WTC11 (cell line): ENCODE measurements at regions not wholly inside any gene's neighbourhood (a gene's known extent, or its start where the extent isn't known, plus 50 kb on each side); places are given as distances from the start of the nearest gene placed in this dataset.

ENCODE experiments used
- ATAC-seq: fragments of 200-7000 bp; cut with Tn5 transposase; 2 replicates; pipeline ENCODE4 v1.10.0; 2021; ENCODE audit warnings: mild to moderate bottlenecking, moderate library complexity
- CTCF ChIA-PET: fragments of 300-600 bp; sonication (Branson Sonifier 250); formaldehyde crosslinking; loops from one replicate; lab custom pipeline; 2021; ENCODE audit warnings: antibody characterized with exemption; lab: Charles Lee
- POLR2A ChIA-PET: fragments of 350-600 bp; sonication (Branson Sonifier 250); formaldehyde crosslinking; loops from one replicate; lab custom pipeline; 2021; ENCODE audit warnings: antibody characterized with exemption; lab: Charles Lee
- DNase-seq: peaks from one replicate; pipeline ENCODE4 v3.0.0; 2021; ENCODE audit warnings: low spot score
- H3K27ac Mint-ChIP-seq: 2 replicates; pipeline ENCODE4 v1.8.0; 2021; ENCODE audit warnings: mixed read lengths
- H3K27me3 Mint-ChIP-seq: 2 replicates; pipeline ENCODE4 v1.8.0; 2021; ENCODE audit warnings: low read depth, mild to moderate bottlenecking, moderate library complexity, mixed read lengths
- H3K36me3 Mint-ChIP-seq: 2 replicates; pipeline ENCODE4 v1.8.0; 2021; ENCODE audit warnings: mixed read lengths
- H3K4me1 Mint-ChIP-seq: 2 replicates; pipeline ENCODE4 v1.8.0; 2022; ENCODE audit warnings: mixed read lengths
- H3K4me3 Mint-ChIP-seq: 2 replicates; pipeline ENCODE4 v1.8.0; 2021; ENCODE audit warnings: mild to moderate bottlenecking, moderate library complexity, mixed read lengths
- H3K9me3 Mint-ChIP-seq: 2 replicates; pipeline ENCODE4 v1.8.0; 2021; ENCODE audit warnings: mixed read lengths
- CBFB ChIP-seq: sonication (generic); formaldehyde crosslinking; IDR thresholded peaks from 2 replicates; pipeline ENCODE4 v1.8.1; 2022; ENCODE audit warnings: mild to moderate bottlenecking, low read depth, missing genetic modification reagents
- CREB1 ChIP-seq: sonication (generic); formaldehyde crosslinking; IDR thresholded peaks from 2 replicates; pipeline ENCODE4 v1.8.0; 2023; ENCODE audit warnings: mild to moderate bottlenecking, missing genetic modification reagents
- ELF4 ChIP-seq: sonication (generic); formaldehyde crosslinking; IDR thresholded peaks from 2 replicates; pipeline ENCODE4 v1.8.1; 2022; ENCODE audit warnings: low read depth, mild to moderate bottlenecking, moderate library complexity, missing genetic modification reagents
- EMX1 ChIP-seq: fragments of 250-450 bp; sonication (Bioruptor Pico); IDR thresholded peaks from 2 replicates; pipeline ENCODE4 v1.8.0; 2021; ENCODE audit warnings: mild to moderate bottlenecking
- FOXJ3 ChIP-seq: sonication (generic); formaldehyde crosslinking; IDR thresholded peaks from 2 replicates; pipeline ENCODE4 v1.9.0; 2021; ENCODE audit warnings: missing genetic modification reagents, mild to moderate bottlenecking, borderline replicate concordance
- HMGA2 ChIP-seq: fragments of 250-450 bp; sonication (Bioruptor Pico); IDR thresholded peaks from 2 replicates; pipeline ENCODE4 v1.4.0; 2021; ENCODE audit warnings: mild to moderate bottlenecking, moderate library complexity
- NFYB ChIP-seq: sonication (generic); formaldehyde crosslinking; conservative IDR thresholded peaks from 2 replicates; pipeline ENCODE4 v1.8.0; 2022; ENCODE audit warnings: low read depth, missing genetic modification reagents
- NR1H2 ChIP-seq: sonication (generic); formaldehyde crosslinking; IDR thresholded peaks from 2 replicates; pipeline ENCODE4 v1.9.0; 2021; ENCODE audit warnings: mild to moderate bottlenecking, moderate library complexity, missing genetic modification reagents
- OVOL2 ChIP-seq: fragments of 250-450 bp; sonication (Bioruptor Pico); IDR thresholded peaks from 2 replicates; pipeline ENCODE4 v1.9.0; 2021; ENCODE audit warnings: mild to moderate bottlenecking, borderline replicate concordance
- RORB ChIP-seq: fragments of 250-450 bp; sonication (Bioruptor Pico); IDR thresholded peaks from 2 replicates; pipeline ENCODE4 v1.9.0; 2021; ENCODE audit warnings: mild to moderate bottlenecking
- SMAD3 ChIP-seq: sonication (generic); formaldehyde crosslinking; IDR thresholded peaks from 2 replicates; pipeline ENCODE4 v1.8.0; 2022; ENCODE audit warnings: missing genetic modification reagents, mild to moderate bottlenecking, borderline replicate concordance
- SMAD4 ChIP-seq: sonication (generic); formaldehyde crosslinking; IDR thresholded peaks from 2 replicates; pipeline ENCODE4 v1.8.0; 2022; ENCODE audit warnings: mild to moderate bottlenecking, missing genetic modification reagents
- SP1 ChIP-seq: sonication (generic); formaldehyde crosslinking; conservative IDR thresholded peaks from 2 replicates; pipeline ENCODE4 v1.8.1; 2022; ENCODE audit warnings: missing genetic modification reagents
- TCF7 ChIP-seq: sonication (generic); formaldehyde crosslinking; IDR thresholded peaks from 2 replicates; pipeline ENCODE4 v1.8.0; 2022; ENCODE audit warnings: mild to moderate bottlenecking, low read depth, missing genetic modification reagents, moderate library complexity
- TEAD1 ChIP-seq: sonication (generic); formaldehyde crosslinking; IDR thresholded peaks from 2 replicates; pipeline ENCODE4 v1.8.0; 2022; ENCODE audit warnings: mild to moderate bottlenecking, missing genetic modification reagents
- ZNF232 ChIP-seq: sonication (generic); formaldehyde crosslinking; IDR thresholded peaks from 2 replicates; pipeline ENCODE4 v1.8.0; 2022; ENCODE audit warnings: mild to moderate bottlenecking, missing genetic modification reagents
- ZNF416 ChIP-seq: fragments of 250-450 bp; sonication (Bioruptor Pico); IDR thresholded peaks from 2 replicates; pipeline ENCODE4 v1.9.0; 2021; ENCODE audit warnings: mild to moderate bottlenecking, inconsistent platforms
- ZNF671 ChIP-seq: fragments of 250-450 bp; sonication (Bioruptor Pico); IDR thresholded peaks from 2 replicates; pipeline ENCODE4 v1.8.0; 2021; ENCODE audit warnings: mild to moderate bottlenecking
- TF ChIP-seq, protein P1 (sequence below): sonication (generic); formaldehyde crosslinking; IDR thresholded peaks from 2 replicates; pipeline ENCODE4 v1.8.1; 2023; ENCODE audit warnings: mild to moderate bottlenecking, moderate library complexity, missing genetic modification reagents
- TF ChIP-seq, protein P2 (sequence below): sonication (generic); formaldehyde crosslinking; IDR thresholded peaks from 2 replicates; pipeline ENCODE4 v1.8.1; 2022; ENCODE audit warnings: mild to moderate bottlenecking, moderate library complexity, missing genetic modification reagents
- TF ChIP-seq, protein P3 (sequence below): sonication (generic); formaldehyde crosslinking; IDR thresholded peaks from 2 replicates; pipeline ENCODE4 v1.8.0; 2022; ENCODE audit warnings: mild to moderate bottlenecking, missing genetic modification reagents
- TF ChIP-seq, protein P4 (sequence below): fragments of 250-450 bp; sonication (Bioruptor Pico); IDR thresholded peaks from 2 replicates; pipeline ENCODE4 v1.9.0; 2021; ENCODE audit warnings: moderate library complexity, mild to moderate bottlenecking, inconsistent platforms, borderline replicate concordance
- TF ChIP-seq, protein P5 (sequence below): sonication (generic); formaldehyde crosslinking; conservative IDR thresholded peaks from 2 replicates; pipeline ENCODE4 v1.8.1; 2023; ENCODE audit warnings: mild to moderate bottlenecking, low read depth, missing genetic modification reagents, moderate library complexity
- TF ChIP-seq, protein P6 (sequence below): fragments of 250-450 bp; sonication (Bioruptor Pico); IDR thresholded peaks from 2 replicates; pipeline ENCODE4 v1.8.0; 2021; ENCODE audit warnings: mild to moderate bottlenecking
- TF ChIP-seq, protein P7 (sequence below): sonication (generic); formaldehyde crosslinking; IDR thresholded peaks from 2 replicates; pipeline ENCODE4 v1.8.1; 2023; ENCODE audit warnings: mild to moderate bottlenecking, missing genetic modification reagents, borderline replicate concordance
- TF ChIP-seq, protein P8 (sequence below): sonication (generic); formaldehyde crosslinking; IDR thresholded peaks from 2 replicates; pipeline ENCODE4 v1.8.1; 2023; ENCODE audit warnings: mild to moderate bottlenecking, missing genetic modification reagents, moderate library complexity

DNA sequence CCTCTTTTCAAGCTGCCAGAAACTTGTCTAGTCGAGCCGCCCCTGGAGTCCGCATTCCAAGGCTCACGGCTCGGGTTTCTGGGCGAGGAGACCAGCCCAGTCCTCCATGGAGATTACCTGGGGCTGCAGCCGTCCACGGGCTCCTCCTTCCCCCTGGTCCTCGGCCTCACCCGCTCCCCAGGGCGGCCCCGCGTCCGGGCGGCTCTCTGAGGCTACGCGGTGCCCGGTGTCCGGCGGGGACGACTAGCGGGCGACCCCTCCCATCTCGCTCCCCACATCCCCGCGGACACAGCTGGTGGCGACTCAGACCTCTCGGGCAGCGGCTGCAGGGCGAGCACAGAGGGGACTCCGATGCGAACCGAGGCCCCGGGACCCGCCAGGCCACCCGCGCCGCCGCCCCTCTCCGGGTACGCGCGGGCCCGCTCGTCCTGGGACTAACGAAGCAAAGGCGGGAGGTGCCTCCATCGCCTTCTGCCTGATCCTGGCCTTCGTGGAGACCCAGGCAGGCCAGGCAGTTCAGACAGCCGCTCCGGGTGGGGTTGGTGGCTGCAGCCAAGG, 159.4 kb downstream of the TRAM1L1 start (continued):
- TF ChIP-seq, protein P1, sequence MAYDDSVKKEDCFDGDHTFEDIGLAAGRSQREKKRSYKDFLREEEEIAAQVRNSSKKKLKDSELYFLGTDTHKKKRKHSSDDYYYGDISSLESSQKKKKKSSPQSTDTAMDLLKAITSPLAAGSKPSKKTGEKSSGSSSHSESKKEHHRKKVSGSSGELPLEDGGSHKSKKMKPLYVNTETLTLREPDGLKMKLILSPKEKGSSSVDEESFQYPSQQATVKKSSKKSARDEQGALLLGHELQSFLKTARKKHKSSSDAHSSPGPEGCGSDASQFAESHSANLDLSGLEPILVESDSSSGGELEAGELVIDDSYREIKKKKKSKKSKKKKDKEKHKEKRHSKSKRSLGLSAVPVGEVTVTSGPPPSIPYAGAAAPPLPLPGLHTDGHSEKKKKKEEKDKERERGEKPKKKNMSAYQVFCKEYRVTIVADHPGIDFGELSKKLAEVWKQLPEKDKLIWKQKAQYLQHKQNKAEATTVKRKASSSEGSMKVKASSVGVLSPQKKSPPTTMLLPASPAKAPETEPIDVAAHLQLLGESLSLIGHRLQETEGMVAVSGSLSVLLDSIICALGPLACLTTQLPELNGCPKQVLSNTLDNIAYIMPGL (CRISPR knock-in tag): peak; percentile 76; the same call in 1 of the 2 replicates
- TF ChIP-seq, protein P2, sequence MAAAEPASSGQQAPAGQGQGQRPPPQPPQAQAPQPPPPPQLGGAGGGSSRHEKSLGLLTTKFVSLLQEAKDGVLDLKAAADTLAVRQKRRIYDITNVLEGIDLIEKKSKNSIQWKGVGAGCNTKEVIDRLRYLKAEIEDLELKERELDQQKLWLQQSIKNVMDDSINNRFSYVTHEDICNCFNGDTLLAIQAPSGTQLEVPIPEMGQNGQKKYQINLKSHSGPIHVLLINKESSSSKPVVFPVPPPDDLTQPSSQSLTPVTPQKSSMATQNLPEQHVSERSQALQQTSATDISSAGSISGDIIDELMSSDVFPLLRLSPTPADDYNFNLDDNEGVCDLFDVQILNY (CRISPR knock-in tag): 0 out of 2 replicates have a peak, but pooled peaks have one; percentile 26
- no peak for TF ChIP-seq CREB1 (CRISPR knock-in tag)
- TF ChIP-seq, protein P3, sequence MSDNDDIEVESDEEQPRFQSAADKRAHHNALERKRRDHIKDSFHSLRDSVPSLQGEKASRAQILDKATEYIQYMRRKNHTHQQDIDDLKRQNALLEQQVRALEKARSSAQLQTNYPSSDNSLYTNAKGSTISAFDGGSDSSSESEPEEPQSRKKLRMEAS (CRISPR knock-in tag): peak; percentile 50
- no peak for TF ChIP-seq RORB (CRISPR knock-in tag)
- TF ChIP-seq ZNF232 (CRISPR knock-in tag): no peak

DNA sequence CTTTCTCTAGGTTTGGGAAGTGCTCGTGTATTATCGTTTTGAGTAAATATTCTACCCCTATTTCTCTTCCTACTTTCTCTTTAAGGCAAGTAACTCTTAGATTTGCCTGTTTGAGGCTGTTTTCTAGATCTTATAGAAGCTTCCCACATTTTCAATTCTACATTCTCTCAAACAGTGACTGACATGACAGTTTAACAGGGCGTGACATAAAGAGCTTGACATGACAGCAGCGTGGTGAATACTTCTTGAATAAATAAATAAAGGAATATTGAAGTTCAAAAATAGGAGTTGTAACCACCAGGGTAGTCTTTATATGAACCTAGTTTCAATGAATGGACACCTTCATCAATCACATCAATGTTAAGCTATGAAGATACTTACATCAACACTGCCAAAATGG, 162.0 kb downstream of the TRAM1L1 start:
- Mint-ChIP-seq H3K36me3 (no peaks in the 10 kb centered on the region), H3K27me3 (peaks cover 14% of the 10 kb centered on the region), H3K4me1 (peaks cover 15% of the 10 kb centered on the region), H3K4me3 (no peak overlapping the region), H3K27ac (no peak overlapping the region), H3K9me3 (peaks cover 12% of the 10 kb centered on the region; the same call in 1 of the 2 replicates)
- DNase-seq (no peak), ATAC-seq (no peak)
- ChIA-PET CTCF (no interaction called here), POLR2A (no interaction called here)
- no peak for TF ChIP-seq FOXJ3 (CRISPR knock-in tag)
- TF ChIP-seq, protein P4, sequence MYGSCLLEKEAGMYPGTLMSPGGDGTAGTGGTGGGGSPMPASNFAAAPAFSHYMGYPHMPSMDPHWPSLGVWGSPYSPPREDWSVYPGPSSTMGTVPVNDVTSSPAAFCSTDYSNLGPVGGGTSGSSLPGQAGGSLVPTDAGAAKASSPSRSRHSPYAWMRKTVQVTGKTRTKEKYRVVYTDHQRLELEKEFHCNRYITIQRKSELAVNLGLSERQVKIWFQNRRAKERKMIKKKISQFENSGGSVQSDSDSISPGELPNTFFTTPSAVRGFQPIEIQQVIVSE (CRISPR knock-in tag): no peak
- TF ChIP-seq OVOL2 (CRISPR knock-in tag): no peak
- no peak for TF ChIP-seq SMAD4 (CRISPR knock-in tag)
- TF ChIP-seq, protein P5, sequence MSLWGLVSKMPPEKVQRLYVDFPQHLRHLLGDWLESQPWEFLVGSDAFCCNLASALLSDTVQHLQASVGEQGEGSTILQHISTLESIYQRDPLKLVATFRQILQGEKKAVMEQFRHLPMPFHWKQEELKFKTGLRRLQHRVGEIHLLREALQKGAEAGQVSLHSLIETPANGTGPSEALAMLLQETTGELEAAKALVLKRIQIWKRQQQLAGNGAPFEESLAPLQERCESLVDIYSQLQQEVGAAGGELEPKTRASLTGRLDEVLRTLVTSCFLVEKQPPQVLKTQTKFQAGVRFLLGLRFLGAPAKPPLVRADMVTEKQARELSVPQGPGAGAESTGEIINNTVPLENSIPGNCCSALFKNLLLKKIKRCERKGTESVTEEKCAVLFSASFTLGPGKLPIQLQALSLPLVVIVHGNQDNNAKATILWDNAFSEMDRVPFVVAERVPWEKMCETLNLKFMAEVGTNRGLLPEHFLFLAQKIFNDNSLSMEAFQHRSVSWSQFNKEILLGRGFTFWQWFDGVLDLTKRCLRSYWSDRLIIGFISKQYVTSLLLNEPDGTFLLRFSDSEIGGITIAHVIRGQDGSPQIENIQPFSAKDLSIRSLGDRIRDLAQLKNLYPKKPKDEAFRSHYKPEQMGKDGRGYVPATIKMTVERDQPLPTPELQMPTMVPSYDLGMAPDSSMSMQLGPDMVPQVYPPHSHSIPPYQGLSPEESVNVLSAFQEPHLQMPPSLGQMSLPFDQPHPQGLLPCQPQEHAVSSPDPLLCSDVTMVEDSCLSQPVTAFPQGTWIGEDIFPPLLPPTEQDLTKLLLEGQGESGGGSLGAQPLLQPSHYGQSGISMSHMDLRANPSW (CRISPR knock-in tag): no peak
- TF ChIP-seq, protein P6, sequence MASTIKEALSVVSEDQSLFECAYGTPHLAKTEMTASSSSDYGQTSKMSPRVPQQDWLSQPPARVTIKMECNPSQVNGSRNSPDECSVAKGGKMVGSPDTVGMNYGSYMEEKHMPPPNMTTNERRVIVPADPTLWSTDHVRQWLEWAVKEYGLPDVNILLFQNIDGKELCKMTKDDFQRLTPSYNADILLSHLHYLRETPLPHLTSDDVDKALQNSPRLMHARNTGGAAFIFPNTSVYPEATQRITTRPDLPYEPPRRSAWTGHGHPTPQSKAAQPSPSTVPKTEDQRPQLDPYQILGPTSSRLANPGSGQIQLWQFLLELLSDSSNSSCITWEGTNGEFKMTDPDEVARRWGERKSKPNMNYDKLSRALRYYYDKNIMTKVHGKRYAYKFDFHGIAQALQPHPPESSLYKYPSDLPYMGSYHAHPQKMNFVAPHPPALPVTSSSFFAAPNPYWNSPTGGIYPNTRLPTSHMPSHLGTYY (CRISPR knock-in tag): no peak
- no peak for TF ChIP-seq TCF7 (CRISPR knock-in tag)
- TF ChIP-seq TEAD1: no peak
- no peak for TF ChIP-seq ZNF671 (CRISPR knock-in tag)
- TF ChIP-seq NR1H2 (CRISPR knock-in tag): no peak
- no peak for TF ChIP-seq SMAD3 (CRISPR knock-in tag)
- no peak for TF ChIP-seq ZNF416 (CRISPR knock-in tag)
- TF ChIP-seq ELF4 (CRISPR knock-in tag): no peak
- TF ChIP-seq HMGA2 (CRISPR knock-in tag): no peak
- no peak for TF ChIP-seq CBFB
- no peak for TF ChIP-seq NFYB (CRISPR knock-in tag)
- no peak for TF ChIP-seq EMX1
- TF ChIP-seq, protein P7, sequence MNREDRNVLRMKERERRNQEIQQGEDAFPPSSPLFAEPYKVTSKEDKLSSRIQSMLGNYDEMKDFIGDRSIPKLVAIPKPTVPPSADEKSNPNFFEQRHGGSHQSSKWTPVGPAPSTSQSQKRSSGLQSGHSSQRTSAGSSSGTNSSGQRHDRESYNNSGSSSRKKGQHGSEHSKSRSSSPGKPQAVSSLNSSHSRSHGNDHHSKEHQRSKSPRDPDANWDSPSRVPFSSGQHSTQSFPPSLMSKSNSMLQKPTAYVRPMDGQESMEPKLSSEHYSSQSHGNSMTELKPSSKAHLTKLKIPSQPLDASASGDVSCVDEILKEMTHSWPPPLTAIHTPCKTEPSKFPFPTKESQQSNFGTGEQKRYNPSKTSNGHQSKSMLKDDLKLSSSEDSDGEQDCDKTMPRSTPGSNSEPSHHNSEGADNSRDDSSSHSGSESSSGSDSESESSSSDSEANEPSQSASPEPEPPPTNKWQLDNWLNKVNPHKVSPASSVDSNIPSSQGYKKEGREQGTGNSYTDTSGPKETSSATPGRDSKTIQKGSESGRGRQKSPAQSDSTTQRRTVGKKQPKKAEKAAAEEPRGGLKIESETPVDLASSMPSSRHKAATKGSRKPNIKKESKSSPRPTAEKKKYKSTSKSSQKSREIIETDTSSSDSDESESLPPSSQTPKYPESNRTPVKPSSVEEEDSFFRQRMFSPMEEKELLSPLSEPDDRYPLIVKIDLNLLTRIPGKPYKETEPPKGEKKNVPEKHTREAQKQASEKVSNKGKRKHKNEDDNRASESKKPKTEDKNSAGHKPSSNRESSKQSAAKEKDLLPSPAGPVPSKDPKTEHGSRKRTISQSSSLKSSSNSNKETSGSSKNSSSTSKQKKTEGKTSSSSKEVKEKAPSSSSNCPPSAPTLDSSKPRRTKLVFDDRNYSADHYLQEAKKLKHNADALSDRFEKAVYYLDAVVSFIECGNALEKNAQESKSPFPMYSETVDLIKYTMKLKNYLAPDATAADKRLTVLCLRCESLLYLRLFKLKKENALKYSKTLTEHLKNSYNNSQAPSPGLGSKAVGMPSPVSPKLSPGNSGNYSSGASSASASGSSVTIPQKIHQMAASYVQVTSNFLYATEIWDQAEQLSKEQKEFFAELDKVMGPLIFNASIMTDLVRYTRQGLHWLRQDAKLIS: no peak
- TF ChIP-seq, protein P8, sequence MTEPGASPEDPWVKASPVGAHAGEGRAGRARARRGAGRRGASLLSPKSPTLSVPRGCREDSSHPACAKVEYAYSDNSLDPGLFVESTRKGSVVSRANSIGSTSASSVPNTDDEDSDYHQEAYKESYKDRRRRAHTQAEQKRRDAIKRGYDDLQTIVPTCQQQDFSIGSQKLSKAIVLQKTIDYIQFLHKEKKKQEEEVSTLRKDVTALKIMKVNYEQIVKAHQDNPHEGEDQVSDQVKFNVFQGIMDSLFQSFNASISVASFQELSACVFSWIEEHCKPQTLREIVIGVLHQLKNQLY (CRISPR knock-in tag): no peak
- no peak for TF ChIP-seq SP1 (CRISPR knock-in tag)
